ENCODE measurements at regions not wholly inside any gene's neighbourhood (a gene's known extent, or its start where the extent isn't known, plus 50 kb on each side); places are given as distances from the start of the nearest gene placed in this dataset.

DNA sequence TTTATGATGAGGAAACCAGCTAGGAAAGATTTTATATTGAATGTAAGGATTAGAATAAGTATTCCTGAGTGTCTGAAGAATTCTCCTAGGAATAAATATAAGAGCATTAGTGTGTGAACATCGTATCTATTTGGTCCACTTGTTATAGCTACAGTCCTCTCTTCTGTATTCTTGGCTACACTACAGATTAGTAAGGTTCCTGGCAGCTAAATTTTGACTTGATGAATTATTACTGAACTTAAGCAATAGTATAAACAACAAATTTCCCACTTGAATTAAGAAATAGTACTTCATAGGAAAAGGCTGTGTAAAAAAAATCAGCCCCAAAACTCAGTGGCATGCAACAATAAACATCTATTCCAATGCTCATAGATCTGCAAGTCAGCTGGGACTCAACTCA is 138.4 kb upstream of the G2E3 start:
- Mint-ChIP-seq H3K27ac (no peak overlapping the region), H3K4me1 (no peaks in the 10 kb centered on the region), H3K9me3 (peaks cover 0 to 2% (median 0%) of the 10 kb centered on the region in 3 donors), H3K4me3 (no peak overlapping the region), H3K36me3 (no peaks in the 10 kb centered on the region), H3K27me3 (peaks cover 10% of the 10 kb centered on the region)

- no peaks in the 10 kb centered on the region for H3K36me3 Mint-ChIP-seq
Observed at GRCh38 chr14:30426463-30426862, 132.5 kb upstream of the G2E3 start.

GRCh38 chr14:30427401-30427800 is 131.6 kb upstream of the G2E3 start:
- Mint-ChIP-seq H3K27me3 (peaks cover 5% of the 10 kb centered on the region), H3K9me3 (peaks cover 0 to 2% (median 0%) of the 10 kb centered on the region in 3 donors), H3K36me3 (no peaks in the 10 kb centered on the region), H3K27ac (no peak overlapping the region), H3K4me1 (no peaks in the 10 kb centered on the region), H3K4me3 (no peak overlapping the region)

More at GRCh38 chr14:30426463-30426862, 132.5 kb upstream of the G2E3 start:
- peaks cover 7% of the 10 kb centered on the region for H3K27me3 Mint-ChIP-seq
- H3K4me1 Mint-ChIP-seq: no peaks in the 10 kb centered on the region
- H3K4me3 Mint-ChIP-seq: no peak overlapping the region
- H3K27ac Mint-ChIP-seq: no peak overlapping the region
- H3K9me3 Mint-ChIP-seq: peaks cover 0 to 2% (median 0%) of the 10 kb centered on the region in 3 donors

DNA sequence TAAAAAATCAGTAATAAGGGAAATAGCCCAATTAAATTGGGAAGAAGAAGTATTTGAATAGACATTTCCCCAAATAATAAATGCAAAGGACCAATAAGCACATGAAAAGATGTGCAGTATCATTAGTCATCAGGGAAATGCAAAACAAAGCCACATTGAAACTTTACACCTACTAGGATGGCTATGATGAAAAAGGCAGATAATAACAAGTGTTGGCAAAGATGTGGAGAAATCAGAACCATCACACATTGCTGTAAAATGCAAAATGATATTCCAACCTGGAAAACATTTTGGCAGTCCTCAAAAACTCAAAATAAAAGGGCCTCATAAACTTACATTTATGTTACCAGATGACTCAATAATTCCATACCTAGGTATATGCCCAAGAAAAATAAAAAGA is 131.1 kb upstream of the G2E3 start:
- H3K4me1 Mint-ChIP-seq: no peaks in the 10 kb centered on the region
- H3K27ac Mint-ChIP-seq: no peak overlapping the region
- no peaks in the 10 kb centered on the region for H3K36me3 Mint-ChIP-seq
- peaks cover 5% of the 10 kb centered on the region for H3K27me3 Mint-ChIP-seq
- H3K9me3 Mint-ChIP-seq: peaks cover 0 to 2% (median 0%) of the 10 kb centered on the region in 3 donors
- no peak overlapping the region for H3K4me3 Mint-ChIP-seq

DNA sequence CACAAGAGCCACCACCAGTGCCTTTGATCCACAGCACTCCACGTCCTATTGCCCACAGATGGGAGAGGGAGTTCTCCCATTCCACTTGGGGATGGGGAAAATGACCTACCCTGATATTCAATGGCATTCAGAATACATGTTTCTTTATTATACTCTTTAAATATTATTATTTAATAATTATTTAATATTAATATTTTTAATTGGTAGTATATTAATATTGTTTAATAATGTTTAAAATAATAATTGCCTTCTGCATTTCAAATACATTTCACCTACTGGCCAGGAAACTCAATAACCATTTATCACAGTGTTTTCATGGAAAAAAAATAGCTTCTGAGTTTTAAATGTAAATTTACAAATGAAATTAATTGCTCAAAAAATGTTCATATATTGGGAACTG is 127.4 kb upstream of the G2E3 start:
- H3K4me3 Mint-ChIP-seq: no peak overlapping the region
- no peaks in the 10 kb centered on the region for H3K4me1 Mint-ChIP-seq
- peaks cover 0 to 2% (median 0%) of the 10 kb centered on the region in 3 donors for H3K9me3 Mint-ChIP-seq
- peaks cover 3% of the 10 kb centered on the region for H3K27me3 Mint-ChIP-seq
- H3K36me3 Mint-ChIP-seq: no peaks in the 10 kb centered on the region
- no peak overlapping the region for H3K27ac Mint-ChIP-seq

GRCh38 chr14:30440961-30441360 is 118.0 kb upstream of the G2E3 start:
- no peaks in the 10 kb centered on the region for H3K36me3 Mint-ChIP-seq
- no peaks in the 10 kb centered on the region for H3K9me3 Mint-ChIP-seq
- no peaks in the 10 kb centered on the region for H3K4me1 Mint-ChIP-seq
- H3K27me3 Mint-ChIP-seq: peaks cover 2% of the 10 kb centered on the region
- no peak overlapping the region for H3K4me3 Mint-ChIP-seq
- no peak overlapping the region for H3K27ac Mint-ChIP-seq

GRCh38 chr14:30443368-30444007 is 115.5 kb upstream of the G2E3 start:
- Mint-ChIP-seq H3K27ac (no peak overlapping the region), H3K36me3 (no peaks in the 10 kb centered on the region), H3K4me3 (no peak overlapping the region), H3K4me1 (no peaks in the 10 kb centered on the region), H3K27me3 (peaks cover 4% of the 10 kb centered on the region), H3K9me3 (no peaks in the 10 kb centered on the region)

DNA sequence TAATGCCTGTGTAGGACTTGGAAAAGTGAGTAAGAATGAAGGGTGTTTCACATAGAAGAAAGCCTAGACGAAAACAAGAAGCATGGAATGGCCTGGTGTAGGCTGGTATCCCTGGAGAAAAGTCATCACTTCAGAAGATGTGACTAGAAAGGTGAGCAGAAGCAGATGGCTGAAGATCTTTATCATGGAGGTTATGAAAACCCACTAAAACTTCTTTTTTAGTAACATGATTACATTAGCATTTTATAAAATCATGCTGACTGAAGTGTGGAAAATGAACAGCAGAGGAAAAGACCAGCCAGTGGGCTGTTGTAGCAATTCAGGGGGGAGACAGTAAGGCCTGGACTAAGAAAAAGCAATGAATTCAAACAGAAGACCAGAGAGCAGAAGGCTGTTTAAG is 114.5 kb upstream of the G2E3 start:
- no peak overlapping the region for H3K27ac Mint-ChIP-seq
- H3K9me3 Mint-ChIP-seq: no peaks in the 10 kb centered on the region
- no peak overlapping the region for H3K4me3 Mint-ChIP-seq
- peaks cover 4% of the 10 kb centered on the region for H3K27me3 Mint-ChIP-seq
- no peaks in the 10 kb centered on the region for H3K4me1 Mint-ChIP-seq
- no peaks in the 10 kb centered on the region for H3K36me3 Mint-ChIP-seq

DNA sequence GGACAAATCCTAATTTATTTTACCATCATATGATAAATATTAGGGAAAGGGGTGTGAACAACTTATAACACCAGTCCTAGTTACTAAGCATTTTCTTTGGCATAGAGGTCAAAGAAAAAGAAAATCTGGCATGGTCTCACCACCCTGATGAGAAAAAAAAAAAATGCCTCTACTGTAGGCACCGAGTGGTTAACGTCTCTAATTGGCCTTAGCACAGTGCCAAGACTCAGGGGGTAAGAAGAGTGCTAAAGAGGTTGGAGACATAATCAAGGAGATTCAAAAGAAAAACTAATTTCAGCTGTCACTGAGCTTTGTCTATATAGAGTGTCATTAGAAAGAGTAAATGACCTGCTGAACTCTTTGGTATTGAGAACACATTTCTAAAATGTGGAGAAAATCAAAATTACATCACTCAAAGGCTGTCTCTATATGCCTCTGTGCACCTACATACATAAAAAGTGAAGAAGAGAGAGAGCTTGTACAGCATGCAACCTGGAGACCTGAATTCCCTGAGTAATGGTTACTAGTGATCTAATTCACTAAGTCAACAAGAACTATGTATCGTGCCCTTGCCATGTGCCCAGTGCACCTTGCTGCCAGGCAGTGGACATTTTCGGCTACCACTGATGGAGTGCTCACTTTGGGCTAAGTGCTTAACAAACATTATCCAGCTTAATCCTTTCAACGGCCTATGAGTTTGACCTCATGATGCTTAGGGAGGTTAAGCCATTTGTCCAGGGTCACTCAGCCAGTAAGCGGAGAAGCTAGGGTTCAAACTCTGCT is 113.8 kb upstream of the G2E3 start:
- Mint-ChIP-seq H3K27ac (no peak overlapping the region), H3K4me3 (no peak overlapping the region), H3K4me1 (no peaks in the 10 kb centered on the region), H3K9me3 (no peaks in the 10 kb centered on the region), H3K36me3 (no peaks in the 10 kb centered on the region), H3K27me3 (peaks cover 4% of the 10 kb centered on the region)

DNA sequence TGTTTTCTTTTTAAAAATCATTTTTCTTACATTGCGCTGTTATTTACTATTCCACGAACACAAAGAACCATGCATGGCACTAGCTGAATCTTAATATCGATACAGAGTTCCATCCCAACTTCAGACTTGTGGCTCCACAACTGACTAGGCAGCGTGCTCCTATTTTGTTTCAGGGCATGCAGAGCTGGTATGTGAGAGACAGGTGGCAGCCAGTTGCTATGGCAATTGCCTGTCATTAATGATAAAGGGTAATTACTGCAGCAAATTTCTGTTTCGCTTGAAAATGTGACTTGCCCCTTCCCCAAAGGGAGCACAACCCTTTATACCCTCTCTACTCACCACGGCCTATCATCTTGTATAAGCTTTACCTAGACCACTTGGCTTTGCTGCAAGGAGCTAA is 113.1 kb upstream of the G2E3 start:
- Mint-ChIP-seq H3K4me3 (no peak overlapping the region), H3K27me3 (peaks cover 4% of the 10 kb centered on the region), H3K27ac (no peak overlapping the region)

GRCh38 chr14:30450631-30451545 is 108.1 kb upstream of the G2E3 start:
- no peaks in the 10 kb centered on the region for H3K36me3 Mint-ChIP-seq
- no peak overlapping the region for H3K4me3 Mint-ChIP-seq
- no peak overlapping the region for H3K27ac Mint-ChIP-seq
- H3K27me3 Mint-ChIP-seq: peaks cover 2% of the 10 kb centered on the region
- H3K9me3 Mint-ChIP-seq: no peaks in the 10 kb centered on the region
- no peaks in the 10 kb centered on the region for H3K4me1 Mint-ChIP-seq

More for the DNA sequence above, 113.1 kb upstream of the G2E3 start:
- Mint-ChIP-seq H3K4me1 (no peaks in the 10 kb centered on the region), H3K9me3 (no peaks in the 10 kb centered on the region), H3K36me3 (no peaks in the 10 kb centered on the region)

DNA sequence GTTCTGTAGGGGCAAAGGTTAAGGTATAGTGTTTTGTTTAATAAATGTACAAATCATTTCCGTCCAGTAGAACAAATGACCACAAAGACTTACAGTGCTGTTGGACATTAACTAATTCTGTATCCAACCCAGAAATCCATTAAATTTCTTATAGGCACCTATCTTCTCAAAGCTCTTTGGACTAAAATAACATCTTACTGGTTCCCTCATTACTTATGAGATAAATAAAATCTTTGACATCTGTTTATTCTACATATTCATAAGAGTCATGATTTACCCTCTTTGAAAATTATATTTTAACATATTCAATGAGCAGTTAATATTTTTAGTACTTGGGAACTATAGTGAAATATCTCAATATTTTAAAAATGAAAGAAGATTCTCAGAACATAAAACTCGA is 102.7 kb upstream of the G2E3 start:
- Mint-ChIP-seq H3K4me1 (no peaks in the 10 kb centered on the region), H3K27me3 (no peaks in the 10 kb centered on the region), H3K4me3 (no peak overlapping the region), H3K27ac (no peak overlapping the region), H3K36me3 (no peaks in the 10 kb centered on the region), H3K9me3 (peaks cover 0 to 2% (median 0%) of the 10 kb centered on the region in 3 donors)

- Mint-ChIP-seq H3K36me3 (peaks cover 2% of the 10 kb centered on the region), H3K4me1 (no peaks in the 10 kb centered on the region), H3K27me3 (peaks cover 3% of the 10 kb centered on the region), H3K4me3 (no peak overlapping the region), H3K27ac (no peak overlapping the region), H3K9me3 (peaks cover 0 to 5% (median 1%) of the 10 kb centered on the region in 3 donors)
Observed at GRCh38 chr14:30462358-30462757, 96.6 kb upstream of the G2E3 start.

- no peak overlapping the region for H3K27ac Mint-ChIP-seq
- H3K27me3 Mint-ChIP-seq: peaks cover 3% of the 10 kb centered on the region
- no peaks in the 10 kb centered on the region for H3K4me1 Mint-ChIP-seq
- H3K9me3 Mint-ChIP-seq: peaks cover 0 to 4% (median 1%) of the 10 kb centered on the region in 3 donors
- peaks cover 2% of the 10 kb centered on the region for H3K36me3 Mint-ChIP-seq
- no peak overlapping the region for H3K4me3 Mint-ChIP-seq
Observed at GRCh38 chr14:30464481-30464880, 94.5 kb upstream of the G2E3 start.

DNA sequence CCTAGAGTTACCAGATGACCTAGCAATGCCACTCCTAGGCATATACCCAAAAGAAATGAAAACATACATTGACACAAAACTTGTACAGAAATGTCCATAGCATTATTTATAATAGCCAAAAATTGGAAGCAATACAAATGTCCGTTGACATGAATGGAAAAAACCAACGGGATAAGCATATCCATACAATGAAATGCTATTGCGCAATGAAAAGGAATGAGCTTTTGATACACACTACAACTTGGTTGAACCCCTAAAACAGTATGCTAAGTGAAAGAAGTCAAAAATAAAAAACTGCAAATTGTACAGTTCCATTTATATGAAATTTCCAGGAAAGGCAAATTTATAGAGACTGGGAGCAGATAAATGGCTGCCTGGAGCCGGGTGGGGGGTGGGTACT is 90.6 kb upstream of the G2E3 start:
- Mint-ChIP-seq H3K27ac (no peak overlapping the region), H3K27me3 (peaks cover 6% of the 10 kb centered on the region), H3K4me1 (no peaks in the 10 kb centered on the region), H3K4me3 (no peak overlapping the region), H3K36me3 (no peaks in the 10 kb centered on the region), H3K9me3 (peaks cover 0 to 4% (median 1%) of the 10 kb centered on the region in 3 donors)
